SU-DHL-6 (cell line): ENCODE measurements at regions not wholly inside any gene's neighbourhood (a gene's known extent, or its start where the extent isn't known, plus 50 kb on each side); places are given as distances from the start of the nearest gene placed in this dataset.

Experiments used
- EZH2phosphoT487 ChIP-seq: fragments of 200-600 bp; sonication (generic), shearing (Covaris generic); conservative IDR thresholded peaks from 2 replicates; pipeline ENCODE4 v1.6.1; 2018; ENCODE audit warnings: mild to moderate bottlenecking, antibody characterized with exemption, low read length, moderate library complexity, mixed read lengths
- TF ChIP-seq, protein P1 (sequence below): fragments of 200-600 bp; sonication (generic); IDR thresholded peaks from one replicate; pipeline ENCODE4 v1.5.1; 2017; ENCODE audit warnings: antibody characterized with exemption, mild to moderate bottlenecking, low read length, moderate library complexity; ENCODE audit not compliant: insufficient read depth, poor library complexity, severe bottlenecking

DNA sequence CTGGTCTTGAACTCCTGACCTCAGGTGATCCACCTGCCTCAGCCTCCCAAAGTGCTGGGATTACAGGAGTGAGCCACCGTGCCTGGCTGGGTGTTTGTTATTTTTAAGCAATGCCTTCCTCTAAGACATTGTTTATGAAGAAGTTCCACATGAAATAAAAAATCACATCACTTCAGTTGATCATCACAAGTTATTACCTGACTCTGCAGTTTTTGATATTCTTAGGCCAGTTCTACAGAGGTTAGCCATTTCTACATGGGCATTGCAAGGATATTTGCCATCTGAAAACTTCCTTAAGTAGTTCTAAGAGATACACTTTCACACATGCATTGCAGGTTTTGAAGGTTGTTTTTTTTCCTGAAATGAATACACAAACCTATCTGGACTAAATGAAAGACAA, 82.1 kb downstream of the PYDC2 start:
- TF ChIP-seq, protein P1, sequence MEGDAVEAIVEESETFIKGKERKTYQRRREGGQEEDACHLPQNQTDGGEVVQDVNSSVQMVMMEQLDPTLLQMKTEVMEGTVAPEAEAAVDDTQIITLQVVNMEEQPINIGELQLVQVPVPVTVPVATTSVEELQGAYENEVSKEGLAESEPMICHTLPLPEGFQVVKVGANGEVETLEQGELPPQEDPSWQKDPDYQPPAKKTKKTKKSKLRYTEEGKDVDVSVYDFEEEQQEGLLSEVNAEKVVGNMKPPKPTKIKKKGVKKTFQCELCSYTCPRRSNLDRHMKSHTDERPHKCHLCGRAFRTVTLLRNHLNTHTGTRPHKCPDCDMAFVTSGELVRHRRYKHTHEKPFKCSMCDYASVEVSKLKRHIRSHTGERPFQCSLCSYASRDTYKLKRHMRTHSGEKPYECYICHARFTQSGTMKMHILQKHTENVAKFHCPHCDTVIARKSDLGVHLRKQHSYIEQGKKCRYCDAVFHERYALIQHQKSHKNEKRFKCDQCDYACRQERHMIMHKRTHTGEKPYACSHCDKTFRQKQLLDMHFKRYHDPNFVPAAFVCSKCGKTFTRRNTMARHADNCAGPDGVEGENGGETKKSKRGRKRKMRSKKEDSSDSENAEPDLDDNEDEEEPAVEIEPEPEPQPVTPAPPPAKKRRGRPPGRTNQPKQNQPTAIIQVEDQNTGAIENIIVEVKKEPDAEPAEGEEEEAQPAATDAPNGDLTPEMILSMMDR, result no peak
- no peak for TF ChIP-seq EZH2phosphoT487
